ENCODE measurements at regions not wholly inside any gene's neighbourhood (a gene's known extent, or its start where the extent isn't known, plus 50 kb on each side); places are given as distances from the start of the nearest gene placed in this dataset.

DNA sequence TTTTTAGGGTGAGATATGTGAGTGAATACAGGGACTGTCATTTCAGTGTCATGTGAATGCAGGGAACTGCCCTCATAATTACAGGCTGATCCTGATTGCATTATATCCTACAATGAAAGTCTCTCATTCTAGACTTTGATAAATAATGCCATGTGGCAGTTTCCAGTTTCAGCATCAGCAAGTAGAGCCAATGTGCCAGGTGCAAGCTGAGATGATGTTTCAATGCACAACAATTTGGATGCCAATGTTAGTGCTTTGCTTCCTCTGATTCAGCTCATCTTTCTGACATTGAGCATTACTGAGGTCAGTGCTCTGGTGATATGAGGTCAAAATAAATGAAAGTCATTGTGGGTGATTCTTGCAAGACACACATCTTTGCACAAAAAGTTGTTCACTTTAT lies 63.7 kb upstream of the TFPI start:
- no peak for TF ChIP-seq EZH2 (IDR thresholded peaks at IDR 0.05; ENCODE audit: low read depth, unreplicated experiment)
- no peak for TF ChIP-seq CTCF (conservative IDR thresholded peaks at IDR 0.05; ENCODE audit: low read depth in 2 of 2)
- no peak for TF ChIP-seq CREB1 (CRISPR knock-in tag; IDR thresholded peaks at IDR 0.05; ENCODE audit: low read depth)
- TF ChIP-seq REST (IDR thresholded peaks at IDR 0.05; ENCODE audit: unreplicated experiment): no peak
- no peak for TF ChIP-seq ZNF462 (CRISPR knock-in tag; IDR thresholded peaks at IDR 0.05)
- TF ChIP-seq JUNB (IDR thresholded peaks at IDR 0.05; ENCODE audit: unreplicated experiment): no peak
- no peak for TF ChIP-seq POLR2AphosphoS5 (IDR thresholded peaks at IDR 0.05; ENCODE audit: low read depth)
- TF ChIP-seq NANOG (IDR thresholded peaks at IDR 0.05; ENCODE audit: borderline replicate concordance): no peak
- no peak for TF ChIP-seq ETS1 (IDR thresholded peaks at IDR 0.05)
- no peak for TF ChIP-seq EZH2phosphoT487 (IDR thresholded peaks at IDR 0.05; ENCODE audit: unreplicated experiment)
- no peak for TF ChIP-seq ZNF331 (CRISPR knock-in tag; IDR thresholded peaks at IDR 0.05; ENCODE audit: low read depth)
